ENCODE measurements at regions not wholly inside any gene's neighbourhood (a gene's known extent, or its start where the extent isn't known, plus 50 kb on each side); places are given as distances from the start of the nearest gene placed in this dataset.

DNA sequence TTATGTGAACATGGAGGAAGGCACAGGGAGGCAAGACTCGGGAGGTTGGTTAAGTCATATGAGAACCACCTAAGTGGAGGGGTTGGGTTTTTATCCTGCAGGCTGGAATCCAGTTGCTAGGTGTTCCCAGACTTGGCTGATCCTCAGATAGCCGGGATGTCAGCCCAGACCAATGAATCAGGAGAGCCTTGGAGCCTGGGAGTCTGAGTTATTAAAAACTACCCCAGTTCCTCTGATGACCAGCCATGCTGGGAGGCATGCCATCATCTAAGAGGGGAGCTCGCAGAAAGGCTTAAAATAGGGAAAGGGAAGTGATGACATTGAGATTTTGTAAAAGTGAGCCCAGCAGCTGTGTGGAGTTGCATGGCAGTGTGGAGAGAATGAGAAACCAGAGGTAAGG is 238.1 kb downstream of the ZNF248 start:
- no peak for DNase-seq (ENCODE audit: low spot score)
- H3K4me1 Mint-ChIP-seq (ENCODE audit: low read depth) = no peaks in the 10 kb centered on the region
- no peak overlapping the region for H3K4me3 Mint-ChIP-seq (ENCODE audit: unreplicated experiment)
- no peaks in the 10 kb centered on the region for H3K36me3 Mint-ChIP-seq (ENCODE audit: low read depth)
- TF ChIP-seq CTCF (IDR thresholded peaks at IDR 0.05) = no peak
- H3K27me3 Mint-ChIP-seq (ENCODE audit: low read depth) = no peaks in the 10 kb centered on the region
- no peak overlapping the region for H3K27ac Mint-ChIP-seq (ENCODE audit: unreplicated experiment)
- H3K9me3 Mint-ChIP-seq (ENCODE audit: low read depth) = peaks cover 60% of the 10 kb centered on the region

- no peak overlapping the region for H3K4me3 Mint-ChIP-seq (ENCODE audit: unreplicated experiment)
- H3K4me1 Mint-ChIP-seq (ENCODE audit: low read depth) = no peaks in the 10 kb centered on the region
- H3K27ac Mint-ChIP-seq (ENCODE audit: unreplicated experiment) = no peak overlapping the region
- TF ChIP-seq CTCF (IDR thresholded peaks at IDR 0.05) = no peak
- DNase-seq (ENCODE audit: low spot score) = no peak
- peaks cover 55% of the 10 kb centered on the region for H3K9me3 Mint-ChIP-seq (ENCODE audit: low read depth)
- H3K36me3 Mint-ChIP-seq (ENCODE audit: low read depth) = no peaks in the 10 kb centered on the region
- H3K27me3 Mint-ChIP-seq (ENCODE audit: low read depth) = no peaks in the 10 kb centered on the region
Observed at GRCh38 chr10:37588299-37588698, 269.1 kb downstream of the ZNF248 start.

DNA sequence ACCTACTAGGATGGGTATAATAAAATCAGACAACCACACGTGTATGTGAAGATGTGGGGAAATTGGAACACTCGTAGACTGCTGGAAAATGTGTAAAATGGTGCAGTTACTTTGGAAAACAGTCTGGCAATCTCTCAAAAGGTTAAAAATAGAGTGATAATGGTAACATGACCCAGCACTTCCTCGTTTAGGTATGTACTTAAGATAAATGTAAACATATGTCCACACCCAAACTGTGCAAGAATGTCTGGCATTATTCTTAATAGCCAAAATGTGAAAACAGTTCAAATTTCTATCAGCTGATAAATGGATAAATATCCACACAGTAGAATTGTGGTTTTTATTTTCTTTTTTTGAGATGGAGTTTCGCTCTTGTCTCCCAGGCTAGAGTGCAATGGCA is 272.8 kb downstream of the ZNF248 start:
- H3K27ac Mint-ChIP-seq (ENCODE audit: unreplicated experiment) = no peak overlapping the region
- H3K4me1 Mint-ChIP-seq (ENCODE audit: low read depth) = no peaks in the 10 kb centered on the region
- H3K9me3 Mint-ChIP-seq (ENCODE audit: low read depth) = peaks cover 43% of the 10 kb centered on the region
- no peak overlapping the region for H3K4me3 Mint-ChIP-seq (ENCODE audit: unreplicated experiment)
- no peaks in the 10 kb centered on the region for H3K36me3 Mint-ChIP-seq (ENCODE audit: low read depth)
- H3K27me3 Mint-ChIP-seq (ENCODE audit: low read depth) = no peaks in the 10 kb centered on the region
- no peak for TF ChIP-seq CTCF (IDR thresholded peaks at IDR 0.05)
- no peak for DNase-seq (ENCODE audit: low spot score)

- no peak for DNase-seq (ENCODE audit: low spot score)
- Mint-ChIP-seq H3K9me3 (ENCODE audit: low read depth) (peaks cover 34% of the 10 kb centered on the region), H3K4me1 (ENCODE audit: low read depth) (no peaks in the 10 kb centered on the region), H3K4me3 (ENCODE audit: unreplicated experiment) (no peak overlapping the region), H3K27me3 (ENCODE audit: low read depth) (no peaks in the 10 kb centered on the region), H3K27ac (ENCODE audit: unreplicated experiment) (no peak overlapping the region), H3K36me3 (ENCODE audit: low read depth) (no peaks in the 10 kb centered on the region)
- TF ChIP-seq CTCF (IDR thresholded peaks at IDR 0.05) = no peak
Observed at GRCh38 chr10:37582237-37582636, 275.2 kb downstream of the ZNF248 start.

GRCh38 chr10:37576154-37576553 is 281.3 kb downstream of the ZNF248 start:
- H3K4me3 Mint-ChIP-seq (ENCODE audit: unreplicated experiment) = no peak overlapping the region
- H3K36me3 Mint-ChIP-seq (ENCODE audit: low read depth) = no peaks in the 10 kb centered on the region
- H3K9me3 Mint-ChIP-seq (ENCODE audit: low read depth) = peaks cover 46% of the 10 kb centered on the region
- H3K27ac Mint-ChIP-seq (ENCODE audit: unreplicated experiment) = no peak overlapping the region
- no peak for DNase-seq (ENCODE audit: low spot score)
- no peaks in the 10 kb centered on the region for H3K4me1 Mint-ChIP-seq (ENCODE audit: low read depth)
- no peaks in the 10 kb centered on the region for H3K27me3 Mint-ChIP-seq (ENCODE audit: low read depth)
- TF ChIP-seq CTCF (IDR thresholded peaks at IDR 0.05) = no peak

All from chondrocyte (in vitro differentiated cells).